CD4-positive, alpha-beta T cell treated with Interleukin-6 for 4 hours (primary cell): ENCODE measurements at regions not wholly inside any gene's neighbourhood (a gene's known extent, or its start where the extent isn't known, plus 50 kb on each side); places are given as distances from the start of the nearest gene placed in this dataset.
"Not testable (repeated sequence)": the region's sequence is repeated elsewhere in the genome, so short reads cannot be mapped to it uniquely, and the experiment has no call there.

Experiments
- DNase-seq: peaks from one replicate; pipeline ENCODE4 v3.0.0-alpha.2; 2020; ENCODE audit warnings: mixed read lengths

DNA sequence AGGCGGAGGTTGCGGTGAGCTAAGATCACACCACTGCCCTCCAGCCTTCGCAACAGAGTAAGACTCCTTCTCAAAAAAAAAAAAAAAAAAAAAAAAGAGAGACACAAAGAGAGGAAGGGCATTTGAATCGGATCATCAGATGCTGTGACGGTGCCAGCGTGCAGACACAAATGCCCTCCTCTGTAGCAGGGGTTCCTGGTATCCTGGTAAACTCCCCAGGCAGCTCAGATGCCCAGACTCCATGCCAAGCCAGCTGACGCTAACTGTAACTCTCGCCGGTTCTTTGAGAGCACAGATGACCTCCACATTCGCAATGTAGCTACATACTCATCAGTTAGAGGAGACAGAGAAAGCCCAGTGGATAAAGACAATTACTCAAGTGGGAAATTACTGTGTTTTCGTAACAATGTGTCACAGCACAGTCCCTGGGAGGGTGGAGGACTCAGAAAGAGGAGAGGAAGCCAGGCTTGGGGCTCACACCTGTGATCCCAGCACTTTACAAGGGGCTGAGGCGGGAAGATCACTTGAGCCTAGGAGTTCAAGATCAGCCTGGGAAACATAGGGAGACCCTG, 153.1 kb downstream of the BRD1 start:
- DNase-seq = no peak

DNA sequence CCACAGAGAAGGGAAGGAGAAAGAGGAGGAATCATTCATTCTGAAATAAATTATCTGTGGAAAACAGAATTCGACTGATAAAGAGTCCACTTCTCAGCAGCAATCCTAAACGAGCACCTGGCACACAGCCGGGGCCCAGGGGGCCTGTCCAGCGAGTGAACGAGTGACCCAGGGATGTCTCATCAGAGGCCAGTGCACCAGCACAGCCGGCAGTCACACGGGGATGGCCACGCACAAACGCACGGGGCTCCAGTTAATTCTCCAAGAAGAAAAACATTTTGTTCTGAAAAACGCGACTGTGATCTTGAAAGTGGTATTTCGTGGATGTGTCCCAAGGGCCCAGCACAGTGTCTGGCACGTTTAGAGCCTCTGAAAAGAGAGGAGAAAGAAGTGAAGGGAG, 154.6 kb downstream of the BRD1 start:
- no peak for DNase-seq

DNA sequence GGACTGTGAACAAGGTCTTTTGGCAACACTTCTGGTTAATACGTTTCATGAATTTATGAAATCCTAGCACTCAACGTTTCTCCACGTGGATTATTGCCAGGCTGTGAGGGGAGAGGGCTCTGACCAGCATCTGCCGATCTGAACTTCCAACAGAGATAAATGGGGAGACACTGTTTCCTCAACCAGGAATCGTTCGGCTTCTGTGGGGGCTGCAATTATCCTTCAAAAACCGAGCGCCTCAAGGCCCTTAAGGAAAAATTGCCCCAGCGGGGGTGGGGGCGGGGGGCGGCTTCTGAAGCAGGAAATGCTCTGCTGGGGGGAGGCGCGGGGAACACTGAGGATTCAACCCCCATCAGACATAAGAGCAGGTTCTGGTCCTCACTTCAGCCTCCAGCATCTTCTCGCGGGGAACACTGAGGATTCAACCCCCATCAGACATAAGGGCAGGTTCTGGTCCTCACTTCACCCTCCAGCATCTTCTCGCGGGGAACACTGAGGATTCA, 155.6 kb downstream of the BRD1 start:
- no peak for DNase-seq

DNA sequence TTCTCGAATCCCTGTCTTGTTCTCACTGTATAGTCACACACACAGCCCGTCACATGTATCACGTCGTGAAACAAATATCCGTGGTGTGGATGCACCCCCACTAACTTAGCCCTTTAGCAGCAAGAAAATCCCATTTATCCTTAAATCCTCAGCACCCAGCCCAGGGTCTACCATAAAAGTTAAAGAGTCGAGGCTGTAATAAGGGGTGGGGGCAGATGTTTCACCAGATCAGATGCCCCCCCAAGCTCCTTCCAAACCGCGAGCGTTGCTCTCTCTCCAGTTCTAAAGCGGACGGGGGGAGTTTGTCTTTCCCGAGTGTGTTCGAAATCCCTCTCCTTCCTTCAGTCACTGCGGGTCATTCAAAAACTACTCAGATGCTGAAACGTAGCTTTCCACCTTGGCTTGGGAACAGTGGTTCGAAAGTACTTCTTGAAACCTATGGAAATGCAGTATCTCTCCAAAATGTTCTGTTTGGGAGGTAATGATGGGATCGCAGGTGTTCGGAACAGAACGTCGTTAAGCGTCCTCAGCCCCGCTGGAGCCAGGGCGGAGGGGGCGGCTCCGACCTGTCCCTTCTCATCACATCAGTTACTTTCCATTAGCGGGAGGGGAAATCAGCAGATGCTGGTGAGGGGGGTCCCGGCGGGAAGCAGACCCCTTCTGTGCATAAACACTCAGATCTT, 156.2 kb downstream of the BRD1 start:
- no peak for DNase-seq

DNA sequence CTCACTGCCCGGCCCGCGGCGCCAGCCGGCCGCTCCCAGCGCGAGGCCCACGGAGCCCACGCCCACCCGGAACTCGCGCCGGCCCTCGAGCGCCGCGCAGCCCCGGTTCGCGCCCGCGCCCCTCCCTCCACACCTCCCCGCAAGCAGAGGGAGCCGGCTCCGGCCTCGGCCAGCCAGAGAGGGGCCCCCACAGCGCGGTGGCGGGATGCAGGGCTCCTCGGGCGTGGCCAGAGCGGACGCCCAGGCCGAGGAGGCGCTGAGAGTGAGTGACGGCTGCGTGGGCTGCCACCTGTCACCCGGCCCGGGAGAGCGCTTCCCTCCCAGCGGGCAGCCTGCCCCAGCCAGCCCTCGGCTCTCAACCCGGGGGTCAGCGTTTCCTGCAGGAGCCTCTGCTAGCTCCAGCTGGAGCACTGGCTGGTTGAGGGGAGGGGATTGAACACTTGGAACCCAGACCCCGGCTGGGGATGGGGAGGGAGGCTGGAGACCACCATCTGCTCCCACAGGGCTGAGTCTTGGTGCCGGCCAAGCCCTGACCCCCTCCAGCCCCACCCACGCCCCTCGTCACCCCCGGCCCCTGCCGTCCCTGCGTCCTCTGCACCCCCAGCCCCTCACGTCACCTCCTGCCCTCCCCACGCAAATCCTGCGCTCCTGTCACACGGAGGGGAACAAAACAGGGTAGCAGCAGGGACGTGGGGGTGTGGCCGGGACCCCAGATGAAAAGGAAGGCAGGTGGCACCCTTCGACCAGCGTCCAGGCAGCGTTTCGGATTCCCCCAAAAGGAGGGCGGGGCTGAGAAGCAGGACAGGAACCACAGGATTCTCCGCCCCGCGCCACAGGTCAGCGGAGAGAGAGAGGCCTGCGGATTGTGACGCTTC, 157.0 kb downstream of the BRD1 start:
- peak; percentile 41 for DNase-seq

DNA sequence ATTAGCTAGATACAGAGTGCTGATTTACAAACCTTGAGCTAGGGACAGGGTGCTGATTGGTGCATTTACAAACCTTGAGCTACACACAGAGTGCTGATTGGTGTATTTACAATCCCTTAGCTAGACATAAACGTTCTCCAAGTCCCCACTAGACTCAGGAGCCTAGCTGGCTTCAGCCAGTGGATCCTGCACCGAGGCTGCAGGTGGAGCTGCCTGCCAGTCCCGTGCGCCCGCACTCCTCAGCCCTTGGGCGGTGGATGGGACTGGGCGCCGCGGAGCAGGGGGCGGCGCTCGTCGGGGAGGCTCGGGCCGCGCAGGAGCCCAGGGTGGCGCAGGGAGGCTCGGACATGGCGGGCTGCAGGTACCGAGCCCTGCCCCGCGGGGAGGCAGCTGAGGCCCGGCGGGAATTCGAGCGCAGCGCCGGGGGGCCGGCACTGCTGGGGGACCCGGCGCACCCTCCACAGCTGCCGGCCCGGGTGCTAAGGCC, 157.7 kb downstream of the BRD1 start:
- peak; percentile 41 for DNase-seq

DNA sequence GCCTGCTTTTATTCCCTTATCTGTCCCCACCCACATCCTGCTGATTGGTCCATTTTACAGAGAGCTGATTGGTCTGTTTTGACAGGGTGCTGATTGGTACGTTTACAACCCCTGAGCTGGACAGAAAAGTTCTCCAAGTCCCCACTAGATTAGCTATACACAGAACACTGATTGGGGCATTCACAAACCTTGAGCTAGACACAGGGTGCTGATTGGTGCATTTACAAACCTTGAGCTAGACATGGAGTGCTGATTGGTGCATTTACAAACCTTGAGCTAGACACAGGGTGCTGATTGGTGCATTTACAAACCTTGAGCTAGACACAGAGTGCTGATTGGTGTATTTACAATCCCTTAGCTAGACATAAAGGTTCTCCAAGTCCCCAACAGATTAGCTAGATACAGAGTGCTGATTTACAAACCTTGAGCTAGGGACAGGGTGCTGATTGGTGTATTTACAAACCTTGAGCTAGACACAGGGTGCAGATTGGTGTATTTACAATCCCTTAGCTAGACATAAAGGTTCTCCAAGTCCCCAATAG, 158.2 kb downstream of the BRD1 start:
- not testable (repeated sequence) for DNase-seq

DNA sequence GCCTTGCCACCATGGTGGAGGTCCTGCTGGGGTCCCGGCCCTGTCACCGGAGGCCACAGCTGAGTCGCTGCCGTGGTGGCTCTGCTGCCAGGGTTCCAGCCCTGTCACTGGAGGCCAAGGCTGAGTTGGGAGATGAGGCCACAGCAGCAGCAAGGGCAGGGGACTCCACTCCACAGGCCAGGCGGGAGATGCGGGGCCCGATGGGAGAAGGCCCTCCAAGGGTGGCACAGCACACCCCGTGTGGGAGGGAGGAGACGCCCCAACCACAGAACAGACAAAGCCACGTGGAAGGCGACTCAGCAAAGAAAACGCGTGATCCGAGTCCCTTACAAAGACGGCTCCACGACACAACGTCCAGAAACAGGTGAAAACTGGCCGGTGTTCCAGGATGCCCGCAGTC, 159.3 kb downstream of the BRD1 start:
- DNase-seq = no peak

DNA sequence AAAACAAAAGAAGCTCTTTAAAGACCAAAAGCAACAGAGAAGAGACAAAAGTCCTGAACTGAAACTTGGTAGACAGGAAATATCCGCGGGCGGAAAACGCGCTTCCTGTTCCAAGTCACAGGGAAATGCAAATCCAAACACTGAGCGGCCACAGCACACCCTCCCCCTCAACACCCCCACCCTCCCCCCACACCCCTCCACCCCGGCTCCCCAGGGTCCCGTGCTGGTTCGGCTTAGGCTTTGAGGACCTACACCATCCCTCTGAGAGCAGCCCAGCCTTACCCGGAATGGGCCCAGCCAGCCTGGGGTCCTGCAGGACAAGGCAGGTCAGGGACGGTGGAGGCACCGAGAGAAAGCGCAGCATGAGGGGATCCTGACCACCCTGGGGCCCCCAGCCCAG, 160.4 kb downstream of the BRD1 start:
- DNase-seq = peak; percentile 56

DNA sequence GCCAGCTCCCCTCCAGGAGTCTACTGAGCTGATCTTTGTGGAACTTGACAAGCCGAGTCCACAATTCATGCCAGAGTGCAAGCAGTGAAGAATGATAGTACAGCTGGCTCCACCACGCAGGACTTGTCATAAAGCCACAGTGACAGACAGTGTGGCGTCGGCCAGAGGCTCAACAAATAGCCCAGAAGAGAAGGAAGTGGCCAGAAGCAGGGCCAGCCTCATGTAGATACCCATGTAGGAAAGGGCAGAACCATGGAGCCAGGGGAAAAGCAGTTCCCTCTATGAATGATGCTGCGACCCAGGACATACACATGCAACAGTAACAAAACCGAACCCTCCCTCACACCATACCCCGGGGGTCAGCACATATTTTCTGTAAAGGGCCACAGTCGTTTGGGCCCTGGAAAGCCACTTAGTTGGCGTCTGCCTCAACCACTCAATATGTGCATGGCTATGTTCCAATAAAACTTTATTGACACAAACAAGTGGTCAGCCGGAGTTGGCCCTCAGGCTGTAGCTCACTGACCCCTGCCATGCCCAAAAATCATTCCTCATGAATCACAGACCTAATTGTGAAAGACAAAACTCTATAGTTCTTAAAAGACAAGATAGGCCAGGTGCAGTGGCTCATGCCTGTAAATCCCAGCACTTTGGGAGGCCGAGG, 161.4 kb downstream of the BRD1 start:
- no peak for DNase-seq

DNA sequence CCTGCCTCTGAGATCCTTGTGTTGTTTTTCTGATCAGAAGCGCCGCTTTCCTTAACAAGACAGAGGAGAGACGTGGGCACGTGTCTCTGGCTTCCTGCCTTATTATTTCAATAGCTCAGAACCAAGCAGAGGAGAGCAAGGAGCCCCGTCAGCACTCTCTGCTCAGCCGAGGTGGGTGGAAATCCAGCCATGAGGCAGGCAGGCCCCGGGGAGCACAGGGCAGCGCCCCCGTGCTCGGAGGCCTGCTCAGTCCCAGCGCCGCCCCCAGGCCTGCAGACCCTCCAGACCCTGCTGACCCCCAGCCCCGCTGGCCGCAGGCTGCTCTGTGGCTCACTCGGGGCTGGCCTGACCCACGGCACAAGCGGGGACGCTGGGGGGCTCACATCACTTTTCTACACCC, 162.8 kb downstream of the BRD1 start:
- DNase-seq = no peak

DNA sequence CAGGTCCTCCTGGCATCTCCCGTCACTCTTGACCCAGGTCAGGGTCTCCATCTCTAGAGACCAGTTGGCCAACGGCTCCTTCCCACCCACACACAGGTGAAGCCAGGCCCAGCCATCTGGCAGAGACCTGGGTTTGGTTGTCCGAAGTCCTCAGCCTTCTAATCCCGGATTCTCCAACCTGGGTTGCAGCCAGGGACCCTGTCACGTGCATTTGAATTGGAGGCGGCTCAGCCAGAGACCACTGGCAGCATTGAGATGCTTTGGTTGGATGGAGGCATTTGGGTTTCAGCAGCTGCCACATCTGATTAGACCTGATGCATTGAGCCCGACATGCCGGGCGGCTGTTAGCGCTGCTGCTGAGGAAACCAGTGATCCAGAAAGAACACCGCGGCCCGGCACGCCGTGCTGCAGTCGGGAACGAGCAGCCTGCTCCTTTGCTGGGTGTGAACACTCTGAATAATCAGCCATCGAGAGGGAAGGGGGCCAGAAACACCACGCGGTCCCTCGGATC, 163.2 kb downstream of the BRD1 start:
- no peak for DNase-seq

DNA sequence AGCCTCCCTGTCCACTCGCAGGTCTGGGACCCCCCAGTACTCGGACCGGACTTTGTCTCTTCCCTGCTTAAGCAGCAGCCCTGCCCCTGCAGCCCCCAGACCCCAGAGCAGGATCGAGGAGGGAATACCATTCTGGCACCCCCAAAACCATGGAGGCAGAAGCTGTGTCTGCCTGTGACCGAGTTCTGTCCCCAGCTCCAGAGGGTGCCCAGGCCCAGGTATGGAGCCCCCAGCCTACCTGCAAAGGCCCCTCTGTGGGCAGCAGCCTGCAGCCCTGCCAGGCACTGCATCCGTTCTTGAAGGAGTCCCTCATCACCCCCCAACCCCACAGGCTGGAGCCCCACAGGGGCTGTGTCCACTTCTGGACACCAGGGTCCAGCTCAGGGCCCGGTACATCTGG, 163.8 kb downstream of the BRD1 start:
- DNase-seq = no peak

DNA sequence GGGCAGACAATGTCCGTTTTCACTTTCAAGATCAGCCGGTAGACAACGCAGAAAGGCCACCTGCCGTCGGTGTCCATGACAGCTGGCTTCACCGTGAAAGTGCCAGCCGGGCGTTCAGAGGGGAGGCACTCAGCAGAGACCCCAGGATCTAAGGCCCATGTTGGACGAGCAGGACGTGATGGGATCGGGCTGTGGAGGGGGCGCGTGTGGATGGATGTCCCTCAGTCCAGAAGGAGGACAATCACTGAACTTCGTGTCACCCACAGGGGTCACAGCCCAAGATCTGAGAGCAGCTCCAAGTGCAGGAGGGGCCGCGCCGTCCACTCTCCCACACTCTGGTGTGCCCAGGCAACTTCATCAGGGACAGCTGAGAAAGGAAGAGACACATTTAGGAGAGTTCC, 164.4 kb downstream of the BRD1 start:
- DNase-seq = no peak

DNA sequence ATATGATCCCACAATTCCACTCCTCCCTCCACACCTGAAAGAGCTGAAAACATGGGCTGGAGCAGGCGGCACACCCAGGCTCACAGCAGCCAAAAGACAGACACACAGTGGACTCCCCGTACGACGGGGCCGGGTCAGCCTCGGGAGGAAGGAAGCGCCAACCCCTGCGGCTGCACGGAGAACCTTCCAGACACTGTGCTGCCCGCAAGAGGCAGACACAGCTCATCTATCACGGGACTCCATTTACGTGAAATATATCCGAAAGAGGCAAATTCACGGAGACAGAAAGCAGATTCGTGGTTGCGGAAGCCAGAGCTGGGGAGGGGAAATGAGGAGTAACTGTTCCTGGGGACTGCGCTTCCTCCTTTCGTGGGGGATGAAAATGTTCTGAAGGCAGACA, 165.0 kb downstream of the BRD1 start:
- DNase-seq = no peak

DNA sequence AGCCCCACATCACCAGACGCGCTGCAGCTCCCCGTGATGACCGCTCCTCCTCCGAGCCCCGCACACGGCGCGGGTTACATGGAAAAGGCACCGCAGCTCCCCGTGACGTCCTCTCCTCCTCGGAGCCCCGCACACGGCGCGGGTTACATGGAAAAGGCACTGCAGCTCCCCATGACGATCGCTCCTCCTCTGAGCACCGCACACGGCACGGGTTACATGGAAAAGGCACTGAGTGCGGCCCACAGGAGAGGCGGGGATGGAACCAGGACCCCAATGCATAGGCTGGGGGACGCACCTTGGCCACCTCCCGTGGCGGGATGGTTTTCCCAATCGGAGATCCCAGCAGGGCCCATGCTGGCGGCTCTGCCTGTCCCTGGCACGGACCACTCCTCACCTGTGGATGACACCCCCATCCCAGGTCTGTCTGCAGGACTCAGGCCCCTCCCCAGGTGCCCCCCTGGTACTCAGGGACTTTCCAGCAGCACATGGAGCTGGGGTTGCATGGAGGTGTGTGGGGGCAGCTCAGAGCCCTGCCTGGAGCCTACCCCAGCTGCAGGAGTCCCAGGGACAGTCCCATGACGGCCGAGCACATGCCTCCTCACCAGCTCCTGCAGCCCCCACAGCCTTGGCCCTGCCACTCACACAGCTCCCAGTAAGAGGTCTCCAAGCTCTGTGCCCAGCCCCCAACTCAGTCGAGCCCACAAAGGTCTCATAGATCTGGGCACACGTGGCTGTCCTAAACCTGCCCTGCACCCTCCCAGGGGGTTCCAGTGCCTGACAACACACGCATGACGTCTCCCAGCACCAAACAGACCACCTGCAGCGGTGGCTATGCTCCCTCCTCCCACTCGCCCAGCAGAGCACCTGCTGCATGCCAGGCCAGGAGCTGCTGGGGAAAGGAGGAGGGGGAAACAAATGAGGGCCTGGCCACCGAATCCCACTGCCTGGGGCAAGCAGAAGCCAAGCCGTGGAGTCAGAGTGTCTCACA, 166.6 kb downstream of the BRD1 start:
- DNase-seq = no peak

DNA sequence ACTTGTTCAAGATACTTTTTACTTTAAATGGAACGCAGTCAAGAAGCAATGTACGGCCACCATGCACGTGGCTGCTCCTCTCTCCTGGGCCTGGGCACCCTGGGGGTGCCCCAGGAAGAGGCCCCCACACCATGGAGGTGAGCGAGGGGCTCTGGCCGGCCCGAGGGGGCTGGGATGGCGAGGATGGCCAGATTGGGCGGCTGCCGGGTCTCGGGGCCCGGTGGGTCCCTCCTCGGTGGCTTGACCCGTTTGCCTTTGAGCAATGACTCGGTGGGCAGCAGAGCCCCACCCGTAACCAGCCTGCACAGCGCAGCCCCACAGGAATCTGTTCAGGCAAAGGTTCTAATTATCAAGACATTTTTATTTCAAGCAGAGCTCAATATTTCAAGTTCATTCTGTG, 167.4 kb downstream of the BRD1 start:
- DNase-seq = no peak

DNA sequence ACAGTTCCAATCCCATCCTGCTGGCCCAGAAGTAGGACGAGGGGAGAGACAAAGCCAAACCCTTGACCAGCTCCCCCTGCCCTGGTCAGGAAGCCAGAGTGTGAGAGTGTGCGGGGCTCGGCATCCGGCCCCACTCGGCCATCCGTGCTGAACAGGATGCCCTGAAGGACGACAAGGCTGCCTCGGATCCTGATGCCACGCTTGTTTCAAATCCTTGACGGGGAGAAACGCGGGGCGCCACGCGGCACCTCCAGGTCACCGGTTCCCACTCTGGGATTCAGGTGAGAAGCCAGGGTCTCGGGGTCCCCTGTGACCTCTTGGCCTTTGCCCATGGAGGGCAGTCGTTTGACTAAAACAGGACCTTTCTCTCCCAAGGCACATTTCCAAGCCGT, 167.8 kb downstream of the BRD1 start:
- no peak for DNase-seq

DNA sequence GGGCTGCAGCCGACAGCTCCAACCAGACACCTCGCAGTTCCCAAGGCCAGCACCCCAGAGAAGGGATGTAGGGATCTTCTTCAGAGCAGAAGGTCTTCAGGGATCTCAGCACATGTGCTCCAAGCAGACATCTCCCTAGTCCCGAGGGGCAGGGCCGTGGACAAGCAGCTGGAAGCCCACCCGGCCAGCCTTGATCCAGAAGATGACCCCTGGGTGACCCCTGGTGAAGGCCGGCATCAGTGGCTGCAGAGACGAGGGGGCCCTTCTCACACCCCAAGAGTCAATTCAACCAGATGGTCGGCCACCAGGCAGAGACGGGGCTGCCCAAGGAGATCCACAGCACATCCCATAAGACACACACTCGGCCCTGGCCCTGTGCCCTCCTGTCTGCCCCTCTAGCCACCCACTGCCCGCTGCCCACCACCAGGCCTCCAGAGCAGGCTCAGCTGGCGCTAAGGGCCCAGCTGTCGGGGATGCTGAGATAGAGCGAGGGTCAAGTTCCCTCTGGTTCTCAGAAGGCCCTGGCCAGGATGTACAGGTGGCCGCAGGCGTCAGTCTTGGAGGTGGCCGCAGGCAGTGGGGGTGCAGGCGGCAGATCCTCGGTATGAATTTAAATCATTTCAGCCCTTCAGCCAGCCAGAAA, 168.3 kb downstream of the BRD1 start:
- DNase-seq = no peak

DNA sequence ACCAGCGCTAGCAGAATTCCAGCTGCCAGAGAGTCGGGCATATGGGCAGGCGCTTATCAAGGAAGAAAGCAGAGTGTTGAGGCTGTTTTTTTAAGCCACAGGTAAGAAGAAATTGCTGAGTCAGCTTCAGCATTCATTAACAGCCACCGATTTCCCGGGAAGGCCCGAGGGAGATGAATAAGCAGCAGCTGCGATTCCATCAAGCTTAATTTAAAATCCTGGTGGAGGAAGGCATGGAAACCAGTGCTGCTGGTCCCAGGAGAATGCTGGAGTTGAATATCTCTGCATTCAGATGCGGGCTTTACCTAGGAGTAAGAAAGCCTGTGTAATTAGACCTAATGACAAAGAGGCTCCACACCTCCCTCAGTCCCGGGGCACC, 168.8 kb downstream of the BRD1 start:
- DNase-seq = no peak
